Muscle layer of duodenum (tissue), 2 donors: ENCODE measurements at regions not wholly inside any gene's neighbourhood (a gene's known extent, or its start where the extent isn't known, plus 50 kb on each side); places are given as distances from the start of the nearest gene placed in this dataset.

ENCODE experiments used
- H3K27ac ChIP-seq: one replicate; pipeline ENCODE4 v1.7.0; 2013; ENCODE audit warnings: mild to moderate bottlenecking, low read length
- H3K27me3 ChIP-seq: one replicate; pipeline ENCODE4 v1.7.0; 2013; ENCODE audit warnings: low read depth, mild to moderate bottlenecking, control low read depth, low read length
- H3K36me3 ChIP-seq, 2 donors: one replicate each; pipeline ENCODE4 v1.7.0; 2013; ENCODE audit warnings: low read length in 2 of 2, control low read depth in 1 of 2, mild to moderate bottlenecking in 1 of 2; ENCODE audit not compliant: insufficient read depth in 2 of 2, control insufficient read depth in 1 of 2
- H3K4me1 ChIP-seq, 2 donors: one replicate each; pipeline ENCODE4 v1.7.0; 2013; ENCODE audit warnings: low read length in 2 of 2, mild to moderate bottlenecking in 2 of 2, control low read depth in 1 of 2, moderate library complexity in 1 of 2; ENCODE audit not compliant: insufficient read depth in 2 of 2, control insufficient read depth in 1 of 2
- H3K4me3 ChIP-seq, 2 donors: one replicate each; pipeline ENCODE4 v1.7.0; 2013; ENCODE audit warnings: low read length in 2 of 2, low read depth in 1 of 2, mild to moderate bottlenecking in 1 of 2
- H3K9me3 ChIP-seq, 2 donors: one replicate each; pipeline ENCODE4 v1.7.0; 2013; ENCODE audit warnings: low read length in 2 of 2, control low read depth in 1 of 2, mild to moderate bottlenecking in 1 of 2; ENCODE audit not compliant: control insufficient read depth in 1 of 2
- donor health status: healthy.

- Histone ChIP-seq H3K4me3 (no peak overlapping the region), H3K9me3 (no peaks in the 10 kb centered on the region), H3K4me1 (peaks cover 0 to 4% of the 10 kb centered on the region in 2 donors), H3K36me3 (no peaks in the 10 kb centered on the region), H3K27ac (no peak overlapping the region), H3K27me3 (no peaks in the 10 kb centered on the region)
These were observed 190.2 kb downstream of the BCAS1 start for GRCh38 chr20:53880108-53880641.

DNA sequence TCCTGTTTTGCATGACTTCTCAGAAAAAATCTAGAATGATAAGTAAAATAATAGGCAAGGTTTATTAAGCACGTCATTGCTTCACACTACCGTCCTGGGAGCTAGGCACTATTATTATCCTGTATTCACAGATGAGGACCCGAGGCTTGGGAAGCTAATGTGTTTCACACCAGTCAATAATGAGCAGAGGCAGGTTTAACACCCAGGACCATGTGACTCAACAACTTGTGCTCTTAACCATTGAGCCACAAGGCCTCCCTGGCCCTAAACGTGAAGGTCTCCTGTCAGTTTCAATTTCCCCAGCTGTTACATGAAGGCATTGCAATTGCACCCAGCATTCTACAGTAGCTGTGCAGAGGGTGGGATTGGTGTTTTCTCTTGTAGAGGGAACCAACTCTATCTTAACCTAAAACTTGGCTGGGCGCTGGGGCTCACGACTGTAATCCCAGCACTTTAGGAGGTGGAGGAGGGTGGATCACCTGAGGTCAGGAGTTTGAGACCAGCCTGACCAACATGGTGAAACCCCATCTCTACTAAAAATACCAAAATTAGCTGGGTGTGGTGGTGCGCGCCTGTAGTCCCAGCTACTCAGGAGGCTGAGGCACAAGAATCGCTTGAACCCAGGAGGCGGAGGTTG, 191.2 kb downstream of the BCAS1 start:
- Histone ChIP-seq H3K27ac (no peak overlapping the region), H3K36me3 (no peaks in the 10 kb centered on the region), H3K27me3 (no peaks in the 10 kb centered on the region), H3K4me3 (no peak overlapping the region), H3K9me3 (no peaks in the 10 kb centered on the region), H3K4me1 (peaks cover 0 to 4% of the 10 kb centered on the region in 2 donors)

- Histone ChIP-seq H3K4me1 (peaks cover 0 to 4% of the 10 kb centered on the region in 2 donors), H3K36me3 (no peaks in the 10 kb centered on the region), H3K9me3 (no peaks in the 10 kb centered on the region), H3K4me3 (no peak overlapping the region), H3K27me3 (no peaks in the 10 kb centered on the region), H3K27ac (no peak overlapping the region)
These were observed 191.9 kb downstream of the BCAS1 start for GRCh38 chr20:53878262-53879047.

DNA sequence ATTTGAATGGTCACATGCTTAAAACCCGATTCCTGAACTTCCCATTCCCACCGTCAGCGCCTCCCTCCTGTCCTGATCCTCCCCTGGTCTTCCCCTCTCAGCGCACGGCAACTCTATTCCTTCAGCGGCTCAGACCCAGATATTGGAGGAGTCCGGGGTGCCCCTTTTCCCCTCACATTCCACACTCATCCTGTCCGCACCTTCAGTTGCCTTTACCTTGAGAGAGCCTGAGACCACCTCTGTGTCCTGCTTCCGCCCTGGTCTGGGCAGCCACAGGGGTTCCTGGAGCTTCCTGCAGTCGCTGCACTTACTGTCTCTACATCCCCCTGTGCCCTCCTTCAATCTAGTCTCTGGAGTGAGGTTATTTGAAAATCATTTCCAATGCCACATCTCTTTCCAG, 193.4 kb downstream of the BCAS1 start:
- Histone ChIP-seq H3K4me3 (no peak overlapping the region), H3K9me3 (no peaks in the 10 kb centered on the region), H3K27me3 (no peaks in the 10 kb centered on the region), H3K27ac (no peak overlapping the region), H3K4me1 (peaks cover 4 to 8% of the 10 kb centered on the region in 2 donors), H3K36me3 (no peaks in the 10 kb centered on the region)

- Histone ChIP-seq H3K4me1 (peaks cover 4 to 8% of the 10 kb centered on the region in 2 donors), H3K9me3 (no peaks in the 10 kb centered on the region), H3K4me3 (no peak overlapping the region), H3K27ac (no peak overlapping the region), H3K27me3 (no peaks in the 10 kb centered on the region), H3K36me3 (no peaks in the 10 kb centered on the region)
These were observed 193.9 kb downstream of the BCAS1 start for GRCh38 chr20:53876470-53876869.

DNA sequence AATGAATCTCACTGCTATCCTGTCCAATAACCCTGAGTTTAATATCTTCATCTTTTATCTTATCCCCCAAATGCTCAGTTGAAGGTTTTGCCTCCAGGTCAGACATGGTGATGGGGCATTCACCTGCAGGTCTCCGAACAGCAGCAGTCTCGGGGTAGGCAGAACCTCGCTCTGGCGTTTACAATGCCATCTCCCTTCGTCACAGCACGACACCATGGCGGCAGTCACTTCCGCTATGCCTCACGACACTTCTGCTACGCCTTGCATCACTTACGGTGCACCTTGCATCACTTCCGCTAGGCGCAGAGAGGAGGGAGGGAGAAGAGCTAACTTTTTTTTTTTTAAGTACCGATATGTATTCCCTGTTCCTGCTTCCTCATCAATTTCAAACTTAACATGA, 194.9 kb downstream of the BCAS1 start:
- H3K4me3 ChIP-seq: no peak overlapping the region

DNA sequence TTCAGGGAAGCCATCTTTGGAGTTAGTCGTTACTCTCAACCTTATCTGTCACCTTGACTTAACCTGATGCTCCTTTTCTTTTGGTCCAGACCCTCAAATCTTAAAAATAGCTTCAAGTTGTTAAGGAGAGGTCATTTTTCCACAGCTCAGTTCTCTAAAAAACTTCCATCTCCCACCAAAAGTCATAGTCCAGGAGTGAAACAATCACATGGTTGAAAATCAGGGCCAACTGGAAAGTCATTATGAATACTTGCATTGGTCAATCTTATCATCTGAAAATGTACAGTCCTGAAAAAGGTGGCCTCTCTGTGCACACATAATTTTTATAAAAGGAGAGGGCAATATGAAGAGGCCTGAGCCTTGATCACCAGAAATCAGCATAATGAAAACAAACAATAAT, 195.7 kb downstream of the BCAS1 start:
- Histone ChIP-seq H3K27ac (no peak overlapping the region), H3K4me3 (no peak overlapping the region), H3K27me3 (no peaks in the 10 kb centered on the region), H3K9me3 (no peaks in the 10 kb centered on the region), H3K36me3 (no peaks in the 10 kb centered on the region), H3K4me1 (peaks cover 4 to 12% of the 10 kb centered on the region in 2 donors)

More for the DNA sequence above, 194.9 kb downstream of the BCAS1 start:
- H3K27ac ChIP-seq: no peak overlapping the region
- no peaks in the 10 kb centered on the region for H3K27me3 ChIP-seq
- H3K9me3 ChIP-seq: no peaks in the 10 kb centered on the region
- H3K36me3 ChIP-seq: no peaks in the 10 kb centered on the region
- H3K4me1 ChIP-seq: peaks cover 4 to 8% of the 10 kb centered on the region in 2 donors

GRCh38 chr20:53874104-53874503, 196.3 kb downstream of the BCAS1 start:
- Histone ChIP-seq H3K9me3 (no peaks in the 10 kb centered on the region), H3K4me1 (peaks cover 4 to 14% of the 10 kb centered on the region in 2 donors), H3K36me3 (no peaks in the 10 kb centered on the region), H3K27me3 (no peaks in the 10 kb centered on the region), H3K4me3 (no peak overlapping the region), H3K27ac (no peak overlapping the region)

DNA sequence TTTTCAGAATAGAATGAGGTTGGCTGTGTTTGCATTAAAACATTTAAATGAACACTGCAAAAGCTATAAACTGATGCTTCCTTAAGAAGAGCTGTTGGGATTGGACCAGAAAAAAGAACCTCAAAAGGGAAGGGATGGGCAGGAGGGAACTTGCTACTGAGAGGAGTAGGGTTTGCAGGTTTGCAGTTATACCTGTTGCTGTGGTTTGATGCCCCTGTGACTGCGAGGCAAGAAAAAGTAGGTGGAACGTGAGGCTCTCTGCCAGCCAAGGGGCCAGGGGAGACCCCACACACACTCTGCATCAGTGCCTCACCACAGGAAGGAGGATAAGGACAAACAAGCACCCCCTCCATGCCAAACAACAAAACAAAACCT, 197.2 kb downstream of the BCAS1 start:
- Histone ChIP-seq H3K4me3 (no peak overlapping the region), H3K9me3 (no peaks in the 10 kb centered on the region), H3K36me3 (no peaks in the 10 kb centered on the region), H3K27ac (no peak overlapping the region), H3K4me1 (peaks cover 0 to 14% of the 10 kb centered on the region in 2 donors), H3K27me3 (no peaks in the 10 kb centered on the region)

DNA sequence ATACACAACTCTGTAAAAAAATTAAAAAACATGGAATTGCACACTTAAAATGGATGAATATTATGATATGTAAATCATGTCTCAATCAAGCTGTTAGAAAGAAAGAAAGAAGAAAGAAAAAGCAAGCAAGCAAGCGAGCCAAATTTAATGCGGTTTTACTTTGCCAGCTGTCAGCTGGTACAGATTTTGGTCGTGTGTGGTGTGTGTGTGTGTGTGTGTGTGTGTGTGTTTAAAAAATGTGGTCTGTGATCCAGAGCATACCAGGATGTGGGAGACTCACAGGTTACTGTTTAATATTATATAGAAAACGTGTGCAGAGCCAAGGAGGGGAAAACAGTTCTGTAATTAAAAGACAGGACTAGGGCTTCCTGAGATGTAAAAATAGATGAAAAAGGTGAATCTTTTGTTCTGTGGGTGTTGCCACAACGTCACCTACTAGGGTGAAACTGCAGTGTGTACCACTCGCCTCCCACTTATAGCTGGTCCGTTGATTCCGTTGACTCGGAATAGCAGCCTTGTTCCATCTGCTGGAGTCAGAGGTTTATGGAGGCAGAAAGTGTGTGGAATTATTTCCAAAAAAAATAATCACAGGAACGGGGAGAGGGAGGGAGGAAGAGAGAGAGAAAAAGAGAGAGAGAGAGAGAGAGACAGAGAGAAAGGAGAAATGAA, 197.7 kb downstream of the BCAS1 start:
- H3K9me3 ChIP-seq: no peaks in the 10 kb centered on the region
- no peaks in the 10 kb centered on the region for H3K36me3 ChIP-seq
- peaks cover 0 to 14% of the 10 kb centered on the region in 2 donors for H3K4me1 ChIP-seq
- no peak overlapping the region for H3K4me3 ChIP-seq
- H3K27ac ChIP-seq: peak overlapping the region; percentile 37
- no peaks in the 10 kb centered on the region for H3K27me3 ChIP-seq

DNA sequence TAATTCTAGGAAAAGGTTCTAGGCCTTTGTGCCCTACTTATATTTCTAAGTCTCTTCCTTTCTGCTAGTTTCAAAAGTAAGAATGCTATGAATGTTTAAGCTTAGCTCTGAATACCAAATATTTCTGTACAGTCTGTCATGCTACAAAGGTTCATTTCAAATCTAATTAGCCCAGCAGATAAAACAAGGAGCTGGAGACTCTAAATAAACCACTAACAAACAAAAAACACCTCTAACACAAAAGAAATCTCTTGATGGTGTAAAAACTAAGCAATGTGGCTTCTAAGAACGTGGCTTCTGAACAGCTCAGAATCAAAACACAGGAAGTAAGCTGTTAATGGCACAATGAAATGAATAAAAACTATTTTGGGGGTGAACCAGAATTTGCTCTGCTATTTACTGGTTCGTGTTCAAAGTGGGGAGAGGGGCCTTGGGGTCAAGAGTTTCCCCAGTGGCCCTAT, 198.3 kb downstream of the BCAS1 start:
- Histone ChIP-seq H3K27me3 (no peaks in the 10 kb centered on the region), H3K4me1 (peaks cover 0 to 14% of the 10 kb centered on the region in 2 donors), H3K4me3 (no peak overlapping the region), H3K36me3 (no peaks in the 10 kb centered on the region), H3K9me3 (no peaks in the 10 kb centered on the region), H3K27ac (peak overlapping the region; percentile 37)
